PC-9 (cell line): ENCODE measurements at regions not wholly inside any gene's neighbourhood (a gene's known extent, or its start where the extent isn't known, plus 50 kb on each side); places are given as distances from the start of the nearest gene placed in this dataset.

ENCODE experiments used
- BruUV-seq: library from RNA; stranded (reverse); fragments of 400-500 nt; replicated peaks from 2 replicates; lab custom pipeline; 2021; lab: Mats Ljungman, UMichigan
- CTCF ChIA-PET: fragments of 300-600 bp; sonication (Branson Sonifier 250); formaldehyde crosslinking; loops from one replicate; lab custom pipeline; 2022; ENCODE audit warnings: antibody characterized with exemption; lab: Charles Lee
- POLR2A ChIA-PET: fragments of 300-600 bp; sonication (Branson Sonifier 250); formaldehyde crosslinking; loops from one replicate; lab custom pipeline; 2022; ENCODE audit warnings: antibody characterized with exemption; ENCODE audit not compliant: unreplicated experiment; lab: Charles Lee
- DNase-seq, 2 experiments: peaks; one replicate each; pipeline versions ENCODE4 v3.0.0 to v3.0.0-alpha.2; 2015 to 2022; ENCODE audit warnings: mixed read lengths in 1 of 2
- H2AFZ ChIP-seq: fragments of 200-600 bp; sonication (generic); 2 replicates; pipeline ENCODE4 v1.8.1; 2017; ENCODE audit warnings: antibody characterized with exemption
- H3F3A ChIP-seq: fragments of 200-600 bp; sonication (generic); 2 replicates; pipeline ENCODE4 v1.8.1; 2017; ENCODE audit warnings: antibody characterized with exemption, mild to moderate bottlenecking, low read depth; ENCODE audit not compliant: insufficient read depth
- H3K27ac ChIP-seq: fragments of 200-600 bp; sonication (generic); 2 replicates; pipeline ENCODE4 v1.6.1; 2016; ENCODE audit warnings: mixed run types
- H3K27me3 ChIP-seq: fragments of 200-600 bp; sonication (generic); 2 replicates; pipeline ENCODE4 v1.6.1; 2016; ENCODE audit warnings: low read depth, mixed run types; ENCODE audit not compliant: insufficient read depth
- H3K36me3 ChIP-seq: fragments of 200-600 bp; sonication (generic); 2 replicates; pipeline ENCODE4 v1.6.1; 2016; ENCODE audit warnings: low read depth, mixed run types
- H3K4me1 ChIP-seq: fragments of 200-600 bp; sonication (generic); replicated peaks from 2 replicates; pipeline ENCODE4 v1.6.1; 2016; ENCODE audit warnings: mixed run types; ENCODE audit not compliant: insufficient read depth
- H3K4me2 ChIP-seq: fragments of 200-600 bp; sonication (generic); 2 replicates; pipeline ENCODE4 v1.6.1; 2017; ENCODE audit warnings: mixed run types
- H3K4me3 ChIP-seq: fragments of 200-600 bp; sonication (generic); 2 replicates; pipeline ENCODE4 v1.6.1; 2016; ENCODE audit warnings: mixed run types
- H3K79me2 ChIP-seq: fragments of 200-600 bp; sonication (generic); 2 replicates; pipeline ENCODE4 v1.6.1; 2017; ENCODE audit warnings: low read depth, mixed run types
- H3K9me2 ChIP-seq: fragments of 200-600 bp; sonication (generic); 2 replicates; pipeline ENCODE4 v1.8.1; 2017; ENCODE audit warnings: mild to moderate bottlenecking; ENCODE audit not compliant: insufficient read depth
- H3K9me3 ChIP-seq: fragments of 200-600 bp; sonication (generic); 2 replicates; pipeline ENCODE4 v1.8.1; 2016; ENCODE audit warnings: low read depth; ENCODE audit not compliant: insufficient read depth
- H4K20me1 ChIP-seq: fragments of 200-600 bp; sonication (generic); 2 replicates; pipeline ENCODE4 v1.8.1; 2017; ENCODE audit not compliant: insufficient read depth
- CTCF ChIP-seq: fragments of 200-600 bp; sonication (generic); conservative IDR thresholded peaks from 2 replicates; pipeline ENCODE4 v1.6.1; 2017; ENCODE audit warnings: mixed run types, antibody characterized with exemption, mild to moderate bottlenecking, moderate library complexity
- EZH2 ChIP-seq: fragments of 200-600 bp; sonication (generic); IDR thresholded peaks from 2 replicates; pipeline ENCODE4 v1.8.0; 2017; ENCODE audit warnings: antibody characterized with exemption, low read depth
- intact Hi-C: fragments of 100-400 bp; cut with micrococcal nuclease; formaldehyde crosslinking; loops from one replicate; pipeline ENCODE4 v1.10.0; 2022; ENCODE audit not compliant: unreplicated experiment

- intact Hi-C loops: no loop called here
- CTCF ChIA-PET: no interaction called here
Observed at GRCh38 chr16:87131996-87132345, 185.2 kb downstream of the C16orf95 start.

GRCh38 chr16:87132361-87133014 lies 184.7 kb downstream of the C16orf95 start:
- Histone ChIP-seq H3K9me2 (no peaks in the 10 kb centered on the region), H4K20me1 (no peaks in the 10 kb centered on the region), H3K27me3 (peaks cover 41% of the 10 kb centered on the region), H3K79me2 (no peaks in the 10 kb centered on the region), H3K9me3 (no peaks in the 10 kb centered on the region), H3F3A (peaks cover 4% of the 10 kb centered on the region; the same call in 1 of the 2 replicates), H3K36me3 (no peaks in the 10 kb centered on the region), H3K27ac (no peak overlapping the region), H3K4me3 (no peak overlapping the region), H2AFZ (no peak overlapping the region), H3K4me1 (peaks cover 19% of the 10 kb centered on the region; the same call in 1 of the 2 replicates), H3K4me2 (peak overlapping the region; percentile 10; the same call in 1 of the 2 replicates)
- BruUV-seq: no TSS peak
- DNase-seq: no peak
- ChIA-PET CTCF (no interaction called here), POLR2A (no interaction called here)
- intact Hi-C loops: no loop called here
- TF ChIP-seq EZH2 (no peak), CTCF (no peak)

More at GRCh38 chr16:87131996-87132345, 185.2 kb downstream of the C16orf95 start:
- no peaks in the 10 kb centered on the region for H4K20me1 ChIP-seq
- H3K79me2 ChIP-seq: no peaks in the 10 kb centered on the region
- no peaks in the 10 kb centered on the region for H3K9me2 ChIP-seq
- POLR2A ChIA-PET: no interaction called here
- no peak for DNase-seq
- no peak for TF ChIP-seq EZH2
- no peak for TF ChIP-seq CTCF
- peaks cover 4% of the 10 kb centered on the region; the same call in 1 of the 2 replicates for H3F3A ChIP-seq
- H3K4me1 ChIP-seq: peaks cover 19% of the 10 kb centered on the region; the same call in 1 of the 2 replicates
- H3K9me3 ChIP-seq: no peaks in the 10 kb centered on the region
- H3K4me2 ChIP-seq: no peak overlapping the region; the same call in 1 of the 2 replicates
- no peak overlapping the region for H3K4me3 ChIP-seq
- BruUV-seq: no TSS peak
- H3K27me3 ChIP-seq: peaks cover 41% of the 10 kb centered on the region
- H3K36me3 ChIP-seq: no peaks in the 10 kb centered on the region
- no peak overlapping the region for H2AFZ ChIP-seq
- no peak overlapping the region for H3K27ac ChIP-seq

- no peak overlapping the region for H2AFZ ChIP-seq
- TF ChIP-seq EZH2 (no peak), CTCF (no peak)
Observed at GRCh38 chr16:87133112-87133850, 183.9 kb downstream of the C16orf95 start.

More at GRCh38 chr16:87133112-87133850, 183.9 kb downstream of the C16orf95 start:
- CTCF ChIA-PET: no interaction called here
- H3K79me2 ChIP-seq: no peaks in the 10 kb centered on the region
- H3K27ac ChIP-seq: no peak overlapping the region
- no peaks in the 10 kb centered on the region for H4K20me1 ChIP-seq
- no peaks in the 10 kb centered on the region for H3K36me3 ChIP-seq
- DNase-seq: no peak
- no TSS peak for BruUV-seq
- H3K4me1 ChIP-seq: peaks cover 19% of the 10 kb centered on the region; the same call in 1 of the 2 replicates
- peaks cover 41% of the 10 kb centered on the region for H3K27me3 ChIP-seq
- intact Hi-C loops: no loop called here
- peaks cover 4% of the 10 kb centered on the region; the same call in 1 of the 2 replicates for H3F3A ChIP-seq
- H3K4me2 ChIP-seq: peak overlapping the region; percentile 10; the same call in 1 of the 2 replicates
- no peaks in the 10 kb centered on the region for H3K9me3 ChIP-seq
- H3K9me2 ChIP-seq: no peaks in the 10 kb centered on the region
- POLR2A ChIA-PET: no interaction called here
- no peak overlapping the region for H3K4me3 ChIP-seq
